CD4-positive, alpha-beta T cell (primary cell): ENCODE measurements at regions not wholly inside any gene's neighbourhood (a gene's known extent, or its start where the extent isn't known, plus 50 kb on each side); places are given as distances from the start of the nearest gene placed in this dataset.

ENCODE experiments used
- ATAC-seq: fragments of 200-7000 bp; cut with Tn5 transposase; one replicate; pipeline ENCODE4 v1.10.0; 2022; ENCODE audit warnings: mild to moderate bottlenecking; ENCODE audit not compliant: poor library complexity
- CTCF ChIA-PET: fragments of 350-600 bp; sonication (Branson Sonifier 250); formaldehyde crosslinking; loops from one replicate; lab custom pipeline; 2021; ENCODE audit warnings: antibody characterized with exemption, inconsistent platforms; lab: Charles Lee
- POLR2A ChIA-PET: fragments of 350-600 bp; sonication (Branson Sonifier 250); formaldehyde crosslinking; loops from one replicate; lab custom pipeline; 2021; ENCODE audit warnings: antibody characterized with exemption, inconsistent platforms; lab: Charles Lee
- DNase-seq, 14 experiments: peaks; one replicate each; pipeline ENCODE4 v3.0.0-alpha.2; 2013 to 2020; ENCODE audit warnings: mixed read lengths in 2 of 14
- H3K27ac ChIP-seq, 2 donors: one replicate each; pipeline versions ENCODE4 v1.5.1 to v1.7.0; 2013; ENCODE audit warnings: low read length in 2 of 2, low read depth in 1 of 2, mild to moderate bottlenecking in 1 of 2
- H3K27me3 ChIP-seq, 2 experiments: 1 replicate in 1 of 2; 2 replicates in 1 of 2; pipeline versions ENCODE4 v1.6.1 to v1.7.0; 2013; ENCODE audit warnings: low read length in 2 of 2, control low read depth in 1 of 2, mild to moderate bottlenecking in 1 of 2, moderate library complexity in 1 of 2; ENCODE audit not compliant: insufficient read depth in 2 of 2, control insufficient read depth in 1 of 2
- H3K36me3 ChIP-seq: one replicate; pipeline ENCODE4 v1.6.1; 2013; ENCODE audit warnings: low read length, control low read depth; ENCODE audit not compliant: insufficient read depth
- H3K4me1 ChIP-seq: one replicate; pipeline ENCODE4 v1.6.1; 2013; ENCODE audit warnings: low read length, control low read depth; ENCODE audit not compliant: insufficient read depth
- H3K4me3 ChIP-seq: one replicate; pipeline ENCODE4 v1.5.1; 2013; ENCODE audit warnings: mild to moderate bottlenecking, low read length, moderate library complexity
- H3K9me3 ChIP-seq, 2 experiments: 1 replicate in 1 of 2; 2 replicates in 1 of 2; pipeline versions ENCODE4 v1.6.1 to v1.7.0; 2013; ENCODE audit warnings: low read length in 2 of 2, mild to moderate bottlenecking in 2 of 2, control low read depth in 1 of 2, moderate library complexity in 1 of 2; ENCODE audit not compliant: control insufficient read depth in 1 of 2, insufficient read depth in 1 of 2
- H3K27ac Mint-ChIP-seq: one replicate; pipeline ENCODE4 v1.8.0; 2020; ENCODE audit warnings: mixed read lengths
- H3K27me3 Mint-ChIP-seq: one replicate; pipeline ENCODE4 v1.8.0; 2021; ENCODE audit warnings: mixed read lengths
- H3K36me3 Mint-ChIP-seq: one replicate; pipeline ENCODE4 v1.8.0; 2021; ENCODE audit warnings: low read depth, mixed read lengths
- H3K4me1 Mint-ChIP-seq: one replicate; pipeline ENCODE4 v1.8.0; 2021; ENCODE audit warnings: low read depth, mixed read lengths
- H3K4me3 Mint-ChIP-seq: one replicate; pipeline ENCODE4 v1.8.0; 2020; ENCODE audit warnings: mild to moderate bottlenecking, mixed read lengths
- H3K9me3 Mint-ChIP-seq: one replicate; pipeline ENCODE4 v1.8.0; 2020; ENCODE audit warnings: mixed read lengths
- intact Hi-C, 2 experiments: fragments of 100-400 bp; cut with DNase I in 1 of 2; cut with micrococcal nuclease in 1 of 2; formaldehyde crosslinking; loops; one replicate each; pipeline versions ENCODE4 v1.15.1 to v1.9.0; 2023 to 2025; cut with DNase I, micrococcal nuclease
- TF ChIP-seq, protein P1 (sequence below): fragments of 200-600 bp; IDR thresholded peaks from one replicate; pipeline ENCODE4 v1.8.0; 2022; ENCODE audit warnings: antibody characterized with exemption, mild to moderate bottlenecking

DNA sequence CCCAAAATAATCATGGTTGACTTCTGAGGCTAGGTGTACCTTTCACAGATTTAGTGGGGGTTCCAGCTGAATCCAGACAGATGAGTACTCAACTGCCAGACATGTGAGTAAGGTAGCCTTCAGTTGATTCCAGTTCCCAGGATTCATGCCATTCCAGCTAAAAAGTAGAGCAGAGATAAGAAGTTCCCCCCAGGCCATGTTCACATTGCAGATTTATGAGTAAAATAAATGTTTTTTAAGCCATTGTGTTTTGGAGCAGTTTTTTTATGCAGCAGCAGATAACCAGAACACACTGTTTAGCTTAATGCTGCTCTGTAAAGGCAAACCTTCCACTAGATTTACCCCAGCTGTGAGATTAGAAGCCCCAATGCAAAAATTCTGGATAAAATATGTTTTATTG is 245.0 kb downstream of the RFPL4B start:
- Histone ChIP-seq H3K27ac (no peak overlapping the region), H3K4me1 (no peaks in the 10 kb centered on the region), H3K36me3 (no peaks in the 10 kb centered on the region), H3K4me3 (no peak overlapping the region), H3K27me3 (no peaks in the 10 kb centered on the region), H3K9me3 (no peaks in the 10 kb centered on the region)
- no peaks in the 10 kb centered on the region for H3K4me1 Mint-ChIP-seq
- TF ChIP-seq, protein P1, sequence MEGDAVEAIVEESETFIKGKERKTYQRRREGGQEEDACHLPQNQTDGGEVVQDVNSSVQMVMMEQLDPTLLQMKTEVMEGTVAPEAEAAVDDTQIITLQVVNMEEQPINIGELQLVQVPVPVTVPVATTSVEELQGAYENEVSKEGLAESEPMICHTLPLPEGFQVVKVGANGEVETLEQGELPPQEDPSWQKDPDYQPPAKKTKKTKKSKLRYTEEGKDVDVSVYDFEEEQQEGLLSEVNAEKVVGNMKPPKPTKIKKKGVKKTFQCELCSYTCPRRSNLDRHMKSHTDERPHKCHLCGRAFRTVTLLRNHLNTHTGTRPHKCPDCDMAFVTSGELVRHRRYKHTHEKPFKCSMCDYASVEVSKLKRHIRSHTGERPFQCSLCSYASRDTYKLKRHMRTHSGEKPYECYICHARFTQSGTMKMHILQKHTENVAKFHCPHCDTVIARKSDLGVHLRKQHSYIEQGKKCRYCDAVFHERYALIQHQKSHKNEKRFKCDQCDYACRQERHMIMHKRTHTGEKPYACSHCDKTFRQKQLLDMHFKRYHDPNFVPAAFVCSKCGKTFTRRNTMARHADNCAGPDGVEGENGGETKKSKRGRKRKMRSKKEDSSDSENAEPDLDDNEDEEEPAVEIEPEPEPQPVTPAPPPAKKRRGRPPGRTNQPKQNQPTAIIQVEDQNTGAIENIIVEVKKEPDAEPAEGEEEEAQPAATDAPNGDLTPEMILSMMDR, result no peak
- no peak overlapping the region for H3K4me3 Mint-ChIP-seq
- H3K27ac Mint-ChIP-seq, result no peak overlapping the region
- H3K9me3 Mint-ChIP-seq, result peaks cover 9% of the 10 kb centered on the region
- DNase-seq (no peak), ATAC-seq (no peak)
- POLR2A ChIA-PET, result no interaction called here
- CTCF ChIA-PET, result no interaction called here
- no peaks in the 10 kb centered on the region for H3K27me3 Mint-ChIP-seq
- intact Hi-C loops, result no loop called here
- no peaks in the 10 kb centered on the region for H3K36me3 Mint-ChIP-seq

DNA sequence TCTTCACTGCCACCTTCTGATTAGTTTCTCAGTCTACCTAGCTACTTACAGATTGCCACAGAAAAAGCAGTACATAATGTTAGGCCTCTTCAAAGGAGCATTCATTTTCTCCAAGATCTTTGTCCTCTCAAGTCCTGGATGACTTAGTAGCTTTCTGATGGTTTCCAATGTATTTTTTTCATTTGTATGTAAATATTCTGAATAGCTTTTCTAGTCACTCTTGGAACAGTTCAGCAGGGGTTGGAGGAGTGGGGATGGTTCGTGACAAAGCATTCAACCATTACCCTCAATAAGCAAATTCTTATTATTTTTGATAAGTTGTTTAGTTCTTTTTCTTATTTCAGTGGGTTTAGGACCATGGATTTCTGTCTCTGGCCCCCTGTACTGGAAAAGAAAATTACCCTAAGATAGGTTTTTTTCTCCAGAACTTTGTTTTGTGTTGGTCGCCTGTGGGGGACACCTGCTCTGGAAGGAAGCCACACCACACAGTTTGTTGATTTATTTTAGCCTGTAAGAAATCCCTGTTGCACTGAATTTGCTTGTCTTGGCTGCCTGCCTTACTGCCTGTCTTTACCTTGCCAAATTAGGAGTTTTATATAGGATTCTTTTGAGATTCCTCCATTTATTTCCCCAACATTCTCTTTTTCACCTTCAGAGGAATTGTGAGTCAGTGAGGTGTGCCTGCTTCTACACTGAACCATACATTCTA is 247.9 kb downstream of the RFPL4B start:
- intact Hi-C loops, result no loop called here
- Mint-ChIP-seq H3K4me3 (no peak overlapping the region), H3K4me1 (no peaks in the 10 kb centered on the region), H3K36me3 (no peaks in the 10 kb centered on the region), H3K27ac (no peak overlapping the region), H3K9me3 (peaks cover 9% of the 10 kb centered on the region), H3K27me3 (no peaks in the 10 kb centered on the region)
- Histone ChIP-seq H3K4me3 (no peak overlapping the region), H3K36me3 (no peaks in the 10 kb centered on the region), H3K27me3 (no peaks in the 10 kb centered on the region), H3K27ac (no peak overlapping the region), H3K4me1 (no peaks in the 10 kb centered on the region), H3K9me3 (no peaks in the 10 kb centered on the region)
- DNase-seq (no peak), ATAC-seq (no peak)
- ChIA-PET POLR2A (no interaction called here), CTCF (no interaction called here)
- TF ChIP-seq, protein P1, result no peak

DNA sequence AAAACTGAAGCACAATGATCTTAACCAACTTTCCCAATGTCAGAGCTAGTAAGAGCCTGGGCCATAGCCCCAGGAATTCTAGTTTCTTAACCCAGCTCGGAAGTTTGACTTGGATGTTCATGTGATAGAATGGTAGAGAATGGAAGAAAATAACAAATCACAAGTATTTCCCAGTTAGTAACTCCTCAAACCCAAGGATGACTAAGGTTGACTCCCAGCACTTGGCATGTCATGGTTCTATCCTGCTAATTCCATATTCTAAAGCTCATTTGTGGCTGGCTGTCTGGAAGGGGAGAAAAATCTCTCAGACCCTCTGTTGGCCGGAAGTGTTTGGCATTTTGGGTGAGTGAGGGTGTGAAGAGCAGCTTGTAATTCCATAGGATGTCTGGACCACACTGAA is 248.7 kb downstream of the RFPL4B start:
- TF ChIP-seq, protein P1, result no peak
- H3K4me3 Mint-ChIP-seq, result no peak overlapping the region
- H3K27ac Mint-ChIP-seq, result no peak overlapping the region
- peaks cover 7% of the 10 kb centered on the region for H3K9me3 Mint-ChIP-seq
- POLR2A ChIA-PET, result no interaction called here
- DNase-seq (no peak), ATAC-seq (no peak)
- Histone ChIP-seq H3K27me3 (no peaks in the 10 kb centered on the region), H3K4me3 (no peak overlapping the region), H3K36me3 (no peaks in the 10 kb centered on the region), H3K27ac (no peak overlapping the region), H3K9me3 (no peaks in the 10 kb centered on the region), H3K4me1 (no peaks in the 10 kb centered on the region)
- intact Hi-C loops, result no loop called here
- H3K36me3 Mint-ChIP-seq, result no peaks in the 10 kb centered on the region
- CTCF ChIA-PET, result no interaction called here
- no peaks in the 10 kb centered on the region for H3K27me3 Mint-ChIP-seq
- no peaks in the 10 kb centered on the region for H3K4me1 Mint-ChIP-seq
